CD4-positive, alpha-beta memory T cell (primary cell): ENCODE measurements at regions not wholly inside any gene's neighbourhood (a gene's known extent, or its start where the extent isn't known, plus 50 kb on each side); places are given as distances from the start of the nearest gene placed in this dataset.

Experiments used
- CTCF ChIA-PET: fragments of 350-600 bp; sonication (Branson Sonifier 250); formaldehyde crosslinking; loops from one replicate; lab custom pipeline; 2021; ENCODE audit warnings: inconsistent platforms; ENCODE audit not compliant: partially characterized antibody; lab: Charles Lee
- POLR2A ChIA-PET: fragments of 350-600 bp; sonication (Branson Sonifier 250); formaldehyde crosslinking; loops from one replicate; lab custom pipeline; 2021; ENCODE audit not compliant: partially characterized antibody; lab: Charles Lee
- DNase-seq, 5 donors: peaks; one replicate each; pipeline versions ENCODE4 v3.0.0 to v3.0.0-alpha.2; 2020 to 2022; ENCODE audit warnings: mixed read lengths in 1 of 5
- H3K27ac ChIP-seq: one replicate; pipeline ENCODE4 v1.7.0; 2013; ENCODE audit warnings: low read depth, low read length
- H3K27me3 ChIP-seq: 2 replicates; pipeline ENCODE4 v1.7.0; 2013; ENCODE audit warnings: mild to moderate bottlenecking, low read length, moderate library complexity; ENCODE audit not compliant: insufficient read depth
- H3K36me3 ChIP-seq: 2 replicates; pipeline ENCODE4 v1.7.0; 2013; ENCODE audit warnings: mild to moderate bottlenecking, low read length, moderate library complexity; ENCODE audit not compliant: insufficient read depth
- H3K4me1 ChIP-seq: 2 replicates; pipeline ENCODE4 v1.7.0; 2013; ENCODE audit warnings: mild to moderate bottlenecking, low read length, moderate library complexity; ENCODE audit not compliant: insufficient read depth
- H3K4me3 ChIP-seq, 2 donors: one replicate each; pipeline ENCODE4 v1.7.0; 2013; ENCODE audit warnings: low read length in 2 of 2, mild to moderate bottlenecking in 1 of 2
- H3K9me3 ChIP-seq, 2 donors: one replicate each; pipeline ENCODE4 v1.7.0; 2013; ENCODE audit warnings: low read length in 2 of 2, control low read depth in 1 of 2; ENCODE audit not compliant: control insufficient read depth in 1 of 2
- H3K27ac Mint-ChIP-seq, 7 donors: one replicate each; pipeline ENCODE4 v1.8.0; 2020 to 2021; ENCODE audit warnings: mixed read lengths in 7 of 7, mild to moderate bottlenecking in 6 of 7, inconsistent platforms in 3 of 7, moderate library complexity in 3 of 7
- H3K27me3 Mint-ChIP-seq, 2 donors: one replicate each; pipeline ENCODE4 v1.8.0; 2020 to 2021; ENCODE audit warnings: mixed read lengths in 2 of 2
- H3K36me3 Mint-ChIP-seq, 2 donors: one replicate each; pipeline ENCODE4 v1.8.0; 2020 to 2021; ENCODE audit warnings: mixed read lengths in 2 of 2, inconsistent platforms in 1 of 2, mild to moderate bottlenecking in 1 of 2
- H3K4me1 Mint-ChIP-seq, 4 donors: one replicate each; pipeline ENCODE4 v1.8.0; 2020 to 2021; ENCODE audit warnings: mixed read lengths in 4 of 4, mild to moderate bottlenecking in 1 of 4
- H3K4me3 Mint-ChIP-seq, 8 donors: one replicate each; pipeline ENCODE4 v1.8.0; 2020 to 2021; ENCODE audit warnings: mixed read lengths in 8 of 8, mild to moderate bottlenecking in 7 of 8, moderate library complexity in 6 of 8, inconsistent platforms in 3 of 8
- H3K9me3 Mint-ChIP-seq, 8 donors: one replicate each; pipeline ENCODE4 v1.8.0; 2020 to 2021; ENCODE audit warnings: mixed read lengths in 8 of 8, mild to moderate bottlenecking in 5 of 8, inconsistent platforms in 3 of 8, moderate library complexity in 1 of 8
- intact Hi-C: fragments of 100-400 bp; cut with micrococcal nuclease; formaldehyde crosslinking; loops from one replicate; pipeline ENCODE4 v1.15.1; 2023

GRCh38 chr7:12517451-12517850 lies 53.1 kb upstream of the SCIN start:
- Histone ChIP-seq H3K36me3 (no peaks in the 10 kb centered on the region), H3K27ac (no peak overlapping the region), H3K27me3 (no peaks in the 10 kb centered on the region), H3K9me3 (no peaks in the 10 kb centered on the region), H3K4me1 (no peaks in the 10 kb centered on the region), H3K4me3 (no peak overlapping the region)
- Mint-ChIP-seq H3K27ac (no peak overlapping the region), H3K9me3 (peaks cover 0 to 19% (median 15%) of the 10 kb centered on the region in 8 donors), H3K36me3 (no peaks in the 10 kb centered on the region), H3K27me3 (peaks cover 15 to 21% of the 10 kb centered on the region in 2 donors), H3K4me1 (no peaks in the 10 kb centered on the region), H3K4me3 (no peak overlapping the region)
- ChIA-PET CTCF (no interaction called here), POLR2A (no interaction called here)
- intact Hi-C loops, result no loop called here
- DNase-seq, result no peak

GRCh38 chr7:12518920-12519681 lies 51.4 kb upstream of the SCIN start:
- Mint-ChIP-seq H3K4me1 (no peaks in the 10 kb centered on the region), H3K27ac (no peak overlapping the region), H3K4me3 (no peak overlapping the region), H3K36me3 (no peaks in the 10 kb centered on the region), H3K27me3 (peaks cover 17 to 26% of the 10 kb centered on the region in 2 donors), H3K9me3 (peaks cover 0 to 19% (median 15%) of the 10 kb centered on the region in 8 donors)
- Histone ChIP-seq H3K4me1 (no peaks in the 10 kb centered on the region), H3K4me3 (no peak overlapping the region), H3K27me3 (no peaks in the 10 kb centered on the region), H3K27ac (no peak overlapping the region), H3K9me3 (no peaks in the 10 kb centered on the region), H3K36me3 (no peaks in the 10 kb centered on the region)
- ChIA-PET CTCF (no interaction called here), POLR2A (no interaction called here)
- no peak for DNase-seq
- intact Hi-C loops, result no loop called here

DNA sequence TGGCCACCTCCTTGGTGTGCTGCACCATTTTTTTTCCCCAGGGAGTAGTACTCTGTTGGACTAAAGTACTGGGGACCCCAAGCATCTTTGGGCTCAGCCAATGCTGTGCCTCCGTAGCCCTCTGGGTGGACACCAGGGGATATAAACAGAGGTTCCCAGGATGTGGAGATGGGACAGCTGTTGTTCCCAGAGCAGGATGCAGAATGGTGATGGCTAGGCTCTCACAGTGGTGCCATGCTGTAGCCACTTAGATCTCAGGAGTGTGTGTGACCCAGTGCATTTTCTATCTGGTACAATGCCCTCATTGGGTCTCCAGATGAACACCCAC lies 50.9 kb upstream of the SCIN start:
- Histone ChIP-seq H3K27ac (no peak overlapping the region), H3K9me3 (no peaks in the 10 kb centered on the region), H3K36me3 (no peaks in the 10 kb centered on the region), H3K27me3 (no peaks in the 10 kb centered on the region), H3K4me3 (no peak overlapping the region), H3K4me1 (no peaks in the 10 kb centered on the region)
- Mint-ChIP-seq H3K27me3 (peaks cover 16 to 26% of the 10 kb centered on the region in 2 donors), H3K4me3 (no peak overlapping the region), H3K4me1 (no peaks in the 10 kb centered on the region), H3K9me3 (peaks cover 0 to 19% (median 15%) of the 10 kb centered on the region in 8 donors), H3K27ac (no peak overlapping the region), H3K36me3 (no peaks in the 10 kb centered on the region)
- intact Hi-C loops, result loop anchor here (5.0 kb wide), 1 partner anchor 168 kb away; the partner anchor contains the start of gene ARL4A
- ChIA-PET POLR2A (no interaction called here), CTCF (no interaction called here)
- DNase-seq, result no peak
